Left hindlimb (tissue), 1 donor: ENCODE measurements at regions not wholly inside any gene's neighbourhood (a gene's known extent, or its start where the extent isn't known, plus 50 kb on each side); places are given as distances from the start of the nearest gene placed in this dataset.

Experiments used
- DNase-seq: peaks from one replicate; pipeline ENCODE4 v3.0.0-alpha.2; 2018

GRCh38 chr3:65109966-65110500 lies 422.2 kb upstream of the ADAMTS9 start:
- DNase-seq, result no peak

- no peak for DNase-seq
These were observed 419.4 kb upstream of the ADAMTS9 start for GRCh38 chr3:65107174-65107573.

GRCh38 chr3:65101450-65101849 lies 413.6 kb upstream of the ADAMTS9 start:
- DNase-seq, result no peak

DNA sequence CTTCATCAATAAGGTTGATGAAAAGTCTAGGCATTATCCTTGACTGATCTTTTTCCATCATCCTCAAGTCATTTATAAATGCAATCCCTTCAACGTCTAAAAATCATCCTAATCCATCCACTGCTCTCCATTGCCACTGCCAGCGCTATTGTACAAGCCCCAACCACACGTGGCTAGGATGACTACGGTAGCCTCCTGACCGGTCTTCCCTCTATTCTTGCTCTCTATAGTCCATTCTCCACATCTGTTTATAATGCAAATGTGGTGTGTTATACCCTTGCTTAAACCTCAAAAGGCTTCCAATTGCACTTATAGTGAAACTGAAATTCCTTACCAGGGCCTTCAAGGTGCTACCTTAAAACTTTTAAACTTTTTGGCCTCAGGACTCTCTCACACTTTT lies 410.6 kb upstream of the ADAMTS9 start:
- DNase-seq, result no peak

GRCh38 chr3:65096110-65096745 lies 408.4 kb upstream of the ADAMTS9 start:
- DNase-seq, result no peak

GRCh38 chr3:65094723-65095122 lies 406.9 kb upstream of the ADAMTS9 start:
- DNase-seq, result no peak

GRCh38 chr3:65093641-65094040 lies 405.8 kb upstream of the ADAMTS9 start:
- DNase-seq, result no peak

GRCh38 chr3:65091565-65091964 lies 403.8 kb upstream of the ADAMTS9 start:
- DNase-seq, result no peak

GRCh38 chr3:65083240-65083639 lies 395.4 kb upstream of the ADAMTS9 start:
- DNase-seq, result no peak

- no peak for DNase-seq
These were observed 393.7 kb upstream of the ADAMTS9 start for GRCh38 chr3:65081536-65081935.

- DNase-seq, result no peak
These were observed 392.6 kb upstream of the ADAMTS9 start for GRCh38 chr3:65080432-65080831.

DNA sequence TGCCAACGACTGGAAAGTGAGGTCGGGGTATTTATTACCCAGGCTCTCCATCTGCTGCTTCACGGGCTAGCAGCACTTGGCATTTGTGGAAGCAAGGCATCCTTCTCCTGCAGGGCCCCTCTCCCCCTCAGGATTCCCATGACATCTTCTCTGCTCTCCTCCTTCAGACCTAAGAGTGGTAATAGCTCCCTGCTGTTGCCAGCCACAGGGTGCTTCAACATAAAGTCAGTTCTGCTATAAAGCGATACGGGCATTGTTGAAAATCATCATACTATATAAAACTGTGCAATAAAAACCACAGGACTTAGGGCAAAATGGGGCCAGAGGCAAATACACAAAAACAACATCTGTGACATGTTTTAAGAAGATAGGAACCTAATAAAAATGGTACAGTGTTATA lies 391.8 kb upstream of the ADAMTS9 start:
- no peak for DNase-seq

GRCh38 chr3:65078748-65079147 lies 390.9 kb upstream of the ADAMTS9 start:
- DNase-seq, result no peak

GRCh38 chr3:65077124-65077523 lies 389.3 kb upstream of the ADAMTS9 start:
- no peak for DNase-seq

DNA sequence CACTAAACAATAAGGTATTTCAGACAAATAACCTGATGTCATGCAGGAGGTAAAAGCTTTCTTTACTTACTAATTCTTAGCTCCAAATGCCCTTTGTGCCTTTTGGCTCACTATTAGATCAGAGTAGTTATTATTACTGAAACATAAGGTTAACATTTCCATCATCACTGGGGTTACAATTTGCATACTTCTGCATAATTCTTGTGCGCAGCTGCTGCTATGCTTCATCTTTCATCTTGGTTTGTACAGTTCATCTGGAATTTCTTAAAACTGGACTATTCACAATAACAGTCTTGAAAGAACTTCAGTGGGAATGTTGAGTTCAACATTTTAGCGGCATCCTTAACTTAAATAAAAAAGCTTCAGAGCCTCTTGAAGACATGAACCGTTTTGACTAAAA lies 383.2 kb upstream of the ADAMTS9 start:
- no peak for DNase-seq

DNA sequence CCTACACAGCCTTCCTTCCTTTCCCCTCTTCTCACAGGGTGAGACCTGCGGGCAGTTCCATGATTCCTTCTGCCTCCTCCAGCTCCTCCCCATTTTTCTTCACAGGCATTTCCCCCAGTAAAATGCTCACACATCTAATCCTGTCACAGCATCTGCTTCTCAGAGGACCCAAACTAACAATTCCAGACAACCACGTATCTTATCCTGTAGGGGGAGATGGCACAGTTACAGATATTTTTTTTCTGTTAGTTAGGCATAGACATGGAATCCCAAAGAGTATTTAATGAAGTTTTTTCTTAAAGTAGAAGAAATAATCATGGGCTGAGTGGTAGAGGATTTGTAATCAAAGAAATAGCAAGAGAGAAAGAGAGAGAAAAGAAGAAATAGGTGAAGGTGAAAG lies 373.1 kb upstream of the ADAMTS9 start:
- no peak for DNase-seq

DNA sequence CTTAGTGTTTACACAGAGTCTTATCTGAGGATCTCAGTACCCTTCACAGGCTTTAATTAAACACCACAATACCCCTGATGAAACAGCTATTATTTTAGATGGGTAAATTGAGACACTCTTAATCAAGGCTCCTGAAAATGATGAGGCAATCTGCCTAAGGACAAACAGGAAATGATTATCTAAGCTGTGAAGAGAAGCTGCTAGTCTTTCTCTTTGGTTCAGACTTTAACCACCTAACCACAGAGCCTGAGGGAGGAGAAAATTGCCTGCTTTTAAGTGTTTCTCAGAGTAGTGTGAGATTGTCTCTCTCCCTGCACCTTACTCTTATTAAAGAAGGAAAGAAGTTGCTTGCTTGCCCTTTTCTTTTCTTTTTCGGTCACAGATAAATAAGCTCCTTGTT lies 364.3 kb upstream of the ADAMTS9 start:
- DNase-seq, result no peak

GRCh38 chr3:65048151-65048550 lies 360.4 kb upstream of the ADAMTS9 start:
- DNase-seq, result no peak

- DNase-seq, result no peak
These were observed 357.3 kb upstream of the ADAMTS9 start for GRCh38 chr3:65045138-65045537.

- DNase-seq, result no peak
These were observed 356.6 kb upstream of the ADAMTS9 start for GRCh38 chr3:65044401-65044800.

GRCh38 chr3:65042675-65043074 lies 354.9 kb upstream of the ADAMTS9 start:
- no peak for DNase-seq

DNA sequence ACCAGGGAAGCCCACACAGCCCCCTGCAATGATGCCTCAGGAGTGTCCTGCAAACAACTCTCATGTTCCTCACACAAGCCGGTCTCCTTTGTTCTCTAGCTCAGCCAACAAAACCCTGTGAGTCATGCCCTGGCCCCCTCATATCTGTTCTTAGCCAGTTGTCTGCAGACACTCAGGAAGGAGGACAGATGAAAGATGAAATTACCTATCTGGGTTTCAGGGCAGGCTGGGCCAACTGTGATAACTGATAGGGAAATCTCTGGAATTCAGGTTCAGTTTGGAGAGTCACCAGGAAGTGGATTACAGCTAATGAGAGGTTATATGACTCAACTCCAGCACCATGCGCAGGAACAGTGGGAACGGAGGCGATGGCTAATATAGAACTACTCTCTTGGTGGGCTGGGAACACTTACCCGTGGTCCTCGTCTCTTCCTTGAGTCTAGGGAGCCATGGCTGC lies 352.0 kb upstream of the ADAMTS9 start:
- DNase-seq, result no peak

DNA sequence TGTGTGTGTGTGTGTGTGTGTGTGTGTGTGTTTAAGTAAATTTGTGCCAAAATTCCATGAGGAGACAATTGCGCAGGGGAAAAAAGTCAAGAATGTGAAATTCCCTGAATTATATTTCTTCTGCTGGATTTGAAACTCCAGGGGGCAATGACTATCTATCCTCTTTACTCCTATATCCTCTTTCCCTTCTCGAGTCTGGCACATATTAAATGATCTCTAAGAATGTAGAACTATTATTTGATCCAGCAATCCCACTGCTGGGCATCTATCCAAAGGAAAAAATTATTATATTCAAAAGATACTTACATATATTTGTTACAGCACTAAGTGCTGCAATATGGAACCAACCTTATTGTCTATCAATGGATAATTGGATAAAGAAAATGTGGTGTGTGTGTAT lies 350.1 kb upstream of the ADAMTS9 start:
- DNase-seq, result no peak

DNA sequence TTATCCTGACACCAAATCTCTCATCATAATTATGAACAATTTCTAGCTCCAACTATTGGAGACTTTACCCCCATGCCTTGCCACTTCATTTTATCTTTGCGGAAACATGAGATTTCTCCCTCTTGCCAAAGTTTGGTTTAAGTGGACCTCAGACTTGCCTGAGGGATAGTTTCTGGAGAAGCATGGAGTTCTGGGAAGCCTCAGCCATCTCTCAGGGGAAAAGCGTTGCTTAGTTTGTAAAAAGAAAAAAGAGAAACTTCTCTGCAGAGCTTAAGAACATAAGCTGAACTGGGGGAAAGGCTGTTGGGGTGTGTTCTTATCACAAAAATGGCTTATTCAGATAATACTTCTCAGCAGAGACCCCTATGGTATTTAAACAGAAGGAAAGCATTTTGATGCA lies 347.4 kb upstream of the ADAMTS9 start:
- DNase-seq, result no peak

DNA sequence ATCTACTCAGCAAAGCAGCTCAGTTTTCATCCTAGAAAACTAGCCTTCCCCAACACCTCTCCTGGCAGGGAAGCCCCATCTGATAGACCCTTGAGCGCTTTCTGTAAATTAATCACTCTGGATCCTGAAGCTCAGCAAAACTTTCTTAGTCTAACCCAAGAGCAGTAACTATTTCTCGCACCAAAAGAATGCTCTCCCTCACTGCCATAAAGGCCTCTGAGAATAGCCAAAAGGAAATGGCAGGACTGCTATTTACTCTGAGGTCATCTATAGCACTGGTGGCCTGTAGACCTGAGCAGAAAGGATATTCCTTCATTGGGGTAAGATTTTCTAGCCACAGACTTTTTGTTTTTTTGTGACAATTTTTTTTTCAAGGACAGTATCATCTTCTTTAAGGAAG lies 345.8 kb upstream of the ADAMTS9 start:
- no peak for DNase-seq
